ENCODE measurements at regions not wholly inside any gene's neighbourhood (a gene's known extent, or its start where the extent isn't known, plus 50 kb on each side); places are given as distances from the start of the nearest gene placed in this dataset.

GRCh38 chr1:4553761-4554160, 100.6 kb upstream of the AJAP1 start:
- Histone ChIP-seq H3K4me3 (no peak overlapping the region), H3K27ac (no peak overlapping the region), H3K27me3 (no peaks in the 10 kb centered on the region), H3K4me1 (no peaks in the 10 kb centered on the region), H3K9me3 (peaks cover 0 to 4% (median 0%) of the 10 kb centered on the region in 4 donors), H3K36me3 (no peaks in the 10 kb centered on the region)
- DNase-seq (ENCODE audit: low spot score in 2 of 2), result no peak
- no peak for TF ChIP-seq POLR2A (IDR thresholded peaks at IDR 0.05)
- no peak for TF ChIP-seq EP300 (IDR thresholded peaks at IDR 0.05)
- TF ChIP-seq, protein P1, sequence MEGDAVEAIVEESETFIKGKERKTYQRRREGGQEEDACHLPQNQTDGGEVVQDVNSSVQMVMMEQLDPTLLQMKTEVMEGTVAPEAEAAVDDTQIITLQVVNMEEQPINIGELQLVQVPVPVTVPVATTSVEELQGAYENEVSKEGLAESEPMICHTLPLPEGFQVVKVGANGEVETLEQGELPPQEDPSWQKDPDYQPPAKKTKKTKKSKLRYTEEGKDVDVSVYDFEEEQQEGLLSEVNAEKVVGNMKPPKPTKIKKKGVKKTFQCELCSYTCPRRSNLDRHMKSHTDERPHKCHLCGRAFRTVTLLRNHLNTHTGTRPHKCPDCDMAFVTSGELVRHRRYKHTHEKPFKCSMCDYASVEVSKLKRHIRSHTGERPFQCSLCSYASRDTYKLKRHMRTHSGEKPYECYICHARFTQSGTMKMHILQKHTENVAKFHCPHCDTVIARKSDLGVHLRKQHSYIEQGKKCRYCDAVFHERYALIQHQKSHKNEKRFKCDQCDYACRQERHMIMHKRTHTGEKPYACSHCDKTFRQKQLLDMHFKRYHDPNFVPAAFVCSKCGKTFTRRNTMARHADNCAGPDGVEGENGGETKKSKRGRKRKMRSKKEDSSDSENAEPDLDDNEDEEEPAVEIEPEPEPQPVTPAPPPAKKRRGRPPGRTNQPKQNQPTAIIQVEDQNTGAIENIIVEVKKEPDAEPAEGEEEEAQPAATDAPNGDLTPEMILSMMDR (IDR thresholded peaks at IDR 0.05), result no peak
- WGBS, 2 donors, result 62 to 65% methylated on average over 4 of the region's 4 CpGs

GRCh38 chr1:4554271-4554865, 100.0 kb upstream of the AJAP1 start:
- H3K27ac ChIP-seq, result no peak overlapping the region
- TF ChIP-seq, protein P1 (IDR thresholded peaks at IDR 0.05), result no peak
- no peak for TF ChIP-seq EP300 (IDR thresholded peaks at IDR 0.05)
- no peak for TF ChIP-seq POLR2A (IDR thresholded peaks at IDR 0.05)
- peaks cover 0 to 4% (median 0%) of the 10 kb centered on the region in 4 donors for H3K9me3 ChIP-seq
- no peaks in the 10 kb centered on the region for H3K4me1 ChIP-seq
- no peak overlapping the region for H3K4me3 ChIP-seq
- H3K36me3 ChIP-seq, result no peaks in the 10 kb centered on the region
- no peak for DNase-seq (ENCODE audit: low spot score in 2 of 2)
- no peaks in the 10 kb centered on the region for H3K27me3 ChIP-seq
- WGBS, 2 donors, result 71 to 81% methylated on average over 12 of the region's 12 CpGs

GRCh38 chr1:4557949-4558348, 96.5 kb upstream of the AJAP1 start:
- Histone ChIP-seq H3K9me3 (peaks cover 0 to 4% (median 0%) of the 10 kb centered on the region in 4 donors), H3K27ac (no peak overlapping the region), H3K36me3 (no peaks in the 10 kb centered on the region), H3K27me3 (peaks cover 0 to 2% of the 10 kb centered on the region in 2 donors), H3K4me3 (no peak overlapping the region), H3K4me1 (no peaks in the 10 kb centered on the region)
- WGBS, 2 donors, result 64 to 65% methylated on average over 5 of the region's 5 CpGs
- TF ChIP-seq EP300 (IDR thresholded peaks at IDR 0.05) (no peak), POLR2A (IDR thresholded peaks at IDR 0.05) (no peak)
- TF ChIP-seq, protein P1 (IDR thresholded peaks at IDR 0.05), result no peak
- no peak for DNase-seq (ENCODE audit: low spot score in 2 of 2)

- H3K27me3 ChIP-seq, result peaks cover 0 to 3% of the 10 kb centered on the region in 2 donors
- no peak for TF ChIP-seq EP300 (IDR thresholded peaks at IDR 0.05)
- no peak for TF ChIP-seq POLR2A (IDR thresholded peaks at IDR 0.05)
- TF ChIP-seq, protein P1 (IDR thresholded peaks at IDR 0.05), result no peak
- DNase-seq (ENCODE audit: low spot score in 2 of 2), result no peak
- peaks cover 0 to 4% (median 0%) of the 10 kb centered on the region in 4 donors for H3K9me3 ChIP-seq
- no peaks in the 10 kb centered on the region for H3K36me3 ChIP-seq
- WGBS, 2 donors, result 15 to 29% methylated on average over 10 of the region's 10 CpGs
- H3K4me1 ChIP-seq, result no peaks in the 10 kb centered on the region
- H3K27ac ChIP-seq, result no peak overlapping the region
- no peak overlapping the region for H3K4me3 ChIP-seq
These were observed 93.2 kb upstream of the AJAP1 start for GRCh38 chr1:4561205-4561604.

GRCh38 chr1:4562321-4562720, 92.1 kb upstream of the AJAP1 start:
- 89 to 96% methylated on average over 9 of the region's 9 CpGs for WGBS, 2 donors
- H3K9me3 ChIP-seq, result peaks cover 0 to 4% (median 0%) of the 10 kb centered on the region in 4 donors
- H3K27me3 ChIP-seq, result peaks cover 0 to 3% of the 10 kb centered on the region in 2 donors
- TF ChIP-seq, protein P1 (IDR thresholded peaks at IDR 0.05), result no peak
- TF ChIP-seq POLR2A (IDR thresholded peaks at IDR 0.05) (no peak), EP300 (IDR thresholded peaks at IDR 0.05) (no peak)
- no peak overlapping the region for H3K27ac ChIP-seq
- DNase-seq (ENCODE audit: low spot score in 2 of 2), result no peak
- H3K4me3 ChIP-seq, result no peak overlapping the region
- H3K4me1 ChIP-seq, result no peaks in the 10 kb centered on the region
- H3K36me3 ChIP-seq, result no peaks in the 10 kb centered on the region

Data from tibial nerve (tissue), 4 donors.